Effector memory CD4-positive, alpha-beta T cell (primary cell): ENCODE measurements at regions not wholly inside any gene's neighbourhood (a gene's known extent, or its start where the extent isn't known, plus 50 kb on each side); places are given as distances from the start of the nearest gene placed in this dataset.

ENCODE experiments used
- DNase-seq, 3 donors: peaks; one replicate each; pipeline ENCODE4 v3.0.0-alpha.2; 2020
- H3K27ac ChIP-seq: 2 replicates; pipeline ENCODE4 v1.7.0; 2013; ENCODE audit warnings: mild to moderate bottlenecking, low read length, moderate library complexity; ENCODE audit not compliant: insufficient read depth, poor library complexity, severe bottlenecking
- H3K27me3 ChIP-seq: replicated peaks from 2 replicates; pipeline ENCODE4 v1.7.0; 2013; ENCODE audit warnings: mild to moderate bottlenecking, low read length; ENCODE audit not compliant: insufficient read depth, control insufficient read depth, poor library complexity, severe bottlenecking
- H3K36me3 ChIP-seq: 2 replicates; pipeline ENCODE4 v1.7.0; 2013; ENCODE audit warnings: mild to moderate bottlenecking, low read length, moderate library complexity; ENCODE audit not compliant: control insufficient read depth, insufficient read depth
- H3K4me1 ChIP-seq: 2 replicates; pipeline ENCODE4 v1.7.0; 2013; ENCODE audit warnings: low read length, mild to moderate bottlenecking; ENCODE audit not compliant: control insufficient read depth, insufficient read depth, poor library complexity, severe bottlenecking
- H3K4me3 ChIP-seq: 2 replicates; pipeline ENCODE4 v1.7.0; 2013; ENCODE audit warnings: low read length, low read depth, mild to moderate bottlenecking; ENCODE audit not compliant: insufficient read depth, poor library complexity, severe bottlenecking
- H3K9me3 ChIP-seq: 2 replicates; pipeline ENCODE4 v1.7.0; 2013; ENCODE audit warnings: mild to moderate bottlenecking, low read length, moderate library complexity; ENCODE audit not compliant: control insufficient read depth

DNA sequence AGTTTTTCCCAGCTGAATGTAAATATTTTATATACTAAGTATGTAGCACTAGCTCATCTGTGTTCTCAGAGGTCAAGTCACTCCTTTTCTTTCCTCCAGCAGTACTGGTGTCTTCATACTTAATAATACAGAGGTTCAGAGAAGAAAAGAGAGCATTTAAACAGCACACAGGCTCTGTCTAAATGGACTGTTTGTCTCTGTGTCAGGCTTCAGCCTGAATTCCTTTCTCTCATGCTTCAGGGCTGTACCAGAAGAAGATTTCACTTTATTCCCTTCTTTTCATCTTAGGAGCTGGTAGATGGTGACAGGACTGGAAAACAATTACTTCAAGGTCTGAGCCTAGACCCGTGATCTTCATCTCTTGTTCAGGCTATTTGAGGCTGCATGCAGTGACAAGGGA is 51.4 kb upstream of the LYZL2 start:
- no peaks in the 10 kb centered on the region for H3K9me3 ChIP-seq
- H3K4me3 ChIP-seq, result no peak overlapping the region
- no peaks in the 10 kb centered on the region for H3K27me3 ChIP-seq
- no peak overlapping the region for H3K27ac ChIP-seq
- H3K36me3 ChIP-seq, result no peaks in the 10 kb centered on the region
- no peaks in the 10 kb centered on the region for H3K4me1 ChIP-seq
- no peak for DNase-seq
